ENCODE measurements at regions not wholly inside any gene's neighbourhood (a gene's known extent, or its start where the extent isn't known, plus 50 kb on each side); places are given as distances from the start of the nearest gene placed in this dataset.
"Not testable (repeated sequence)": the region's sequence is repeated elsewhere in the genome, so short reads cannot be mapped to it uniquely, and the experiment has no call there.

- peak; percentile 22 for DNase-seq
Measured at GRCh38 chr16:48054881-48055601, 100.8 kb downstream of the ABCC12 start.

GRCh38 chr16:48053418-48053745 lies 102.4 kb downstream of the ABCC12 start:
- DNase-seq: no peak

GRCh38 chr16:48052731-48053417 lies 102.9 kb downstream of the ABCC12 start:
- DNase-seq: no peak

GRCh38 chr16:48050871-48051270 lies 104.9 kb downstream of the ABCC12 start:
- DNase-seq: no peak

GRCh38 chr16:48049847-48050246 lies 105.9 kb downstream of the ABCC12 start:
- no peak for DNase-seq

- DNase-seq: no peak
Measured at GRCh38 chr16:48047720-48048119, 108.1 kb downstream of the ABCC12 start.

GRCh38 chr16:48047241-48047640 lies 108.6 kb downstream of the ABCC12 start:
- no peak for DNase-seq

- DNase-seq: no peak
Measured at GRCh38 chr16:48044117-48044516, 111.7 kb downstream of the ABCC12 start.

GRCh38 chr16:48041981-48042421 lies 113.8 kb downstream of the ABCC12 start:
- DNase-seq: no peak

GRCh38 chr16:48035142-48035541 lies 120.7 kb downstream of the ABCC12 start:
- DNase-seq: no peak

- DNase-seq: no peak
Measured at GRCh38 chr16:48030926-48031325, 124.9 kb downstream of the ABCC12 start.

- no peak for DNase-seq
Measured at GRCh38 chr16:48029768-48030167, 126.0 kb downstream of the ABCC12 start.

GRCh38 chr16:48025359-48025758 lies 130.4 kb downstream of the ABCC12 start:
- no peak for DNase-seq

- DNase-seq: no peak
Measured at GRCh38 chr16:48024042-48024441, 131.8 kb downstream of the ABCC12 start.

- DNase-seq: no peak
Measured at GRCh38 chr16:48022496-48022895, 133.3 kb downstream of the ABCC12 start.

GRCh38 chr16:48020617-48021016 lies 135.2 kb downstream of the ABCC12 start:
- not testable (repeated sequence) for DNase-seq

GRCh38 chr16:48014349-48015135 lies 141.3 kb downstream of the ABCC12 start:
- no peak for DNase-seq

- no peak for DNase-seq
Measured at GRCh38 chr16:48013491-48013901, 142.3 kb downstream of the ABCC12 start.

GRCh38 chr16:48011878-48012658 lies 143.7 kb downstream of the ABCC12 start:
- DNase-seq: no peak

- no peak for DNase-seq
Measured at GRCh38 chr16:48011466-48011865, 144.3 kb downstream of the ABCC12 start.

- DNase-seq: no peak
Measured at GRCh38 chr16:48008011-48008525, 147.7 kb downstream of the ABCC12 start.

- DNase-seq: no peak
Measured at GRCh38 chr16:48004141-48004695, 151.6 kb downstream of the ABCC12 start.

All from CD4-positive, alpha-beta T cell treated with Interleukin-17A for 1 hour (primary cell).